GM19239 (cell line): ENCODE measurements at regions not wholly inside any gene's neighbourhood (a gene's known extent, or its start where the extent isn't known, plus 50 kb on each side); places are given as distances from the start of the nearest gene placed in this dataset.

ENCODE experiments used
- DNase-seq: peaks from one replicate; pipeline ENCODE4 v3.0.0; 2011; ENCODE audit warnings: low spot score; ENCODE audit not compliant: insufficient read length
- FAIRE-seq: peaks from 2 replicates; lab custom pipeline; 2011; peaks lifted over from hg19 to GRCh38; lab: Jason Lieb, UNC

DNA sequence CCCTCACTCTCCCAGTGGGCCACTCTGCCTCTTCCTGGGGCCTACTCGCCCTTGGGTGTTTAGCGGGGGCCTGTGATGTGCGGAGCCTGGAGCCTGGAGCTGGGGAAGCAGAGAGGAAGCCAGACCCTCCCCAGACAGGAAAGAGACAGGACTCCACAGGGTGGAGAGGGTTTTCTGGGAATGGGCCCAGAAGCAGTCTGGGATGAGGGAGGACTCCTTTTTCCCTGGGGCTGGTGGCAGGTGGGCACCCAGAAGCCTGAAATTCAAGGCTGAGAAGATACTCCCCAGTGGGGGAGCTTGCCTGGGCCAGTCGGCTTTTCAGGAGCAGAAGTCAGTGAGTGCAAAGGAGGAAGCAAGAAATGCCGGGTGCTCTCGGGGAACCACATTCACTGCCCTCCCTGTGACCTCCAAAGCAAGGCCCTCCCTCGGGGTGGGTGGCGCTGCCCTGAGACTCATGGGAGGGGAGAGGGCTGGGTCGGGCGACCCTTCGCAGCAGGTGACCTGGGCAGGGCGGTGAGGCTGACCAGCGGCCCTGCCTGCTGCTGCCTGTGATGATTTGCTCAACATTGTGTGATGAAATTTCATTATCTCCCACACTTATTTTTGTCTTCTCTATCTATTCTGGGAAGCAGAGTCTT, 1377.4 kb downstream of the BRD1 start:
- FAIRE-seq (no peak), DNase-seq (no peak)

DNA sequence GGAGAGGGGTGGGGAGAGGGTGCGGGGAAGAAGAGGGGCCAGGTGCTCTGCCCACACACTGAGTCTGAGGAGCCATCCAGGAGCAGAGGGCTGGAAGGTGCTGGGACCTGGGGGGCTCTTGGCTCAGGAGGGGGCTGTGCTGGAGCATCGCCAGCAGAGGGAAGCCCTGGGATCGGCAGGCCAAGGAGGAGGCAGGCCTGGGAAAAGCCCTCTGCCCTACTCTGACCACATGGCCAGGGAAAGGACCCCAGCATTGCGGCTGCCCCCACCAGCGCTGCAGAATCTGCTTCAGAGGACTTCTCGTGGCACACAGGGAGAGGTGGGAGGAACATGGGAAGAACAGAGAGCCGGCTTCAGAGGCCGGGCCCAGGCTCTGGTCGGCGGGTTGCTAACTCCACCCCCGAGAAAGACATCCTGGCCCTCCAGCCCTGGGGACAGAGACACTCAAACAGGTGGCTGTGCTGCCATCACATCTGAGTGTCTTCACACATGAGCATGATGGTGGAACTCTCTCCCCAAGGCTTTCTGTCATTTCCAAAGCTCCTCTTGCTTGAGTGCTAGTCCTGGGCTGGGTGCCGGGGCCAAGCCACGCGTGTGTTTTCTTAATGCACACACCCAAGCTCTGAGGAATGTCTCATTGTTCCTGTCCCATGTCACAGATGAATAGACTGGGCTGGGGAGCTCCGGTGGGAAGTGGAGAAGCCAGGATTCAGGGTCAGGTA, 1378.0 kb downstream of the BRD1 start:
- no peak for DNase-seq
- no peak for FAIRE-seq

DNA sequence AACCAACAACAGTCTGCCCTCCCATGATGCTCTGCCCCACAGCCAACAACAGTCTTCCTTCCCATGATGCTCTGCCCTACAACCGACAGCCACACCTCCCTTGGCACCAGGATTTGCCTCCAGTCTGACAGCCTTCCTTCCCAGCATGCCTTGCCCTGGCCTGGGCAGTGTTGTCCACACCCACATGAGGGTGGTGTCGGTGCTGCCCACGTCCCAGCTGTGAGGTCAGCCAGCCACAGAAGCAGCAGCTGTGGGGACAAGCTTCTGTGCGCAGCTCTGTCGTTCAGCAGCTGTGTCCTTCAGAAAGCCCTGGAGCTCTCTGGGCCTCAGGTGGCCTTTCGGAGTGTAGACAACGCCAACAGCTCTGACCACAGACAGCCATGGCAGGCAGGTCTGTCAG, 1378.9 kb downstream of the BRD1 start:
- DNase-seq (no peak), FAIRE-seq (no peak)

DNA sequence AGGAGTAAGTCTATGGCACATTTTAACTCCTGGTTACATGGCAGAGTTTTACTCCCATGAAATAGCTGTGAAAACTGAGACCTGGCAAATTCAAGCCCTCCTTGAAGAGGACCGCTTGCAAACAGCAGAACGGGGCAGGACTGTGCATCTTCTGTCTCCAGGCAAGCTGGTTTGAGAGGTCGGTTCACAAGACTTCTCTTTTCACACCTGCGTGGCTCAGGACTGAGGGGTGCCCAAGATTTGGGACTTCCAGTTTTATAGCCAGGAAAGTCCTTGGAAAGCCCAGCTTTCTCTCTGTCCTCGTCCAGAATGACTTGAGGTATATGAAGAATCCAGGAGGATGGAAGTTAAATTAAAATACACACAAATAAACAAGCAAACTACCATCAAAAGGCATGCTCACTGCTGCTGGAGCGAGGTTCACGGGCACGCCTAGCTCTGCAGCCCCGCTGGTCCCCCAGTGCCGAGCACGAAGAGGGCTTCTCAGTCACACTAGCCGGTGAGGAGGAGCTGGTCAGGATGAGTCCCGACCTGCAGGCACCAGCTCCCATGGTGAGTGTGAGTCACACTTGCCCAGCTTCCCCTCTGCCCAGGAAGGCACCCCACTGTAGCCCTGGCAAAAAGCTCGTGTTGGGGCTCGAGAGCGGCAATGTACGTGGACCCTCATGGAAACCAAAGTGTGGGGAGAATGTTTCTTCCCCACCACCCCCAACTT, 1382.4 kb downstream of the BRD1 start:
- no peak for FAIRE-seq
- DNase-seq: no peak

DNA sequence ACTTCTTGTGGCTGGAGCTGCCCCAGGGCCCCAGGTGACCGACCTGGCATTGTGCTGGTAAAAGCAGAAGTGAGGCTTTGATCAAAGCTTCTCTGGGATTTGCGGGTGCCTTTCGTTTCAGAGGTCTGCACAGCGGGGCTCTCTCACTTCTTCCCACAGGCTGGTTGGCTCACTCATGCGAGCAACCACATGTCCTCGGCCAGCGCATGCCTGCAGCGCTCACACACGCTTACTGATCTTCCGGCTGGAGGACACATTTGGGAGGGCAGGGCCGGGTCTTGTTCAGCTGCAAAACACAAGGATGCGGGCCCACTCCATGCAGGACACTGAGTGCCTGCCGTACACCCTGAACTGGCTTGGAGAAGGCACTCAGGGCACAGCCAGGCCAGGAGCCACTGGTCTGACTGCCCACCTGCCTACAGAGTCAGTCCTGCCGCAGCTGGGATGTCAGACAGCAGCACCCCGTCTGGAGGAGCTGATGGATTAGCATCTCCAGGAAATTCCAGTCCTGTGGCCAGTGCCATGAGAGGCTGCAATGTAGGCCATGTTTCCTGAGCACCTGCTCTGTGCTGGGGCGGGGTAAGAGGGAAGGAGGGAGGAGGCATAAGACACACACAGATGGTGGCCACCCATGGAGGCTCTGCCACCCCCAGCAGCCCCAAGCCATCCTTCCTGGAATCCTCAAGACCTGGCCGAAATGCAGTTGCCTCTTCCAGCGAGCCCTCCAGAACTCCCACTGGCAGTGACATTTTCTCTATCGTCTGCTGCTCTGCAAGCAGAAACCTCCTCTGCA, 1383.2 kb downstream of the BRD1 start:
- FAIRE-seq (peak; percentile 83), DNase-seq (peak; percentile 51)

DNA sequence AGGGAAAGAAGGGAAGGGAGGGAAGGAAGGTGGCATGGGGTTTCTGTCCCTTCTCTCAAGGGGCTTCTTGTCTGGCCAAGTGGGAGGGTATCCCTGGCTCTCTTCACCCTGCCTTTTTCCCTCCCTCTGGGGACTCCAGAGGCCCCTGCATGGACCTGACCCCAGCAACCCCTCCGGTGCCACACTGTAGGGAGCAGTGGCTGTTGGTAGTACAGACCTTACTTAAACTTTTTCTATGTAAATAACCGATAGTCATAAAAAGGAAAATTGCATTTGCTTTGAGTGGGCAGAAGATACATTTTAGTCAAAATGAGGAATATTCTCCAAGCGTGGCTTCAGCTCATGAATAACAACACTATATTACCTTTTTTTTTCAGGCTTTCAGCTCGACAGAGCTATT, 1384.0 kb downstream of the BRD1 start:
- FAIRE-seq: peak; percentile 26
- DNase-seq: no peak

DNA sequence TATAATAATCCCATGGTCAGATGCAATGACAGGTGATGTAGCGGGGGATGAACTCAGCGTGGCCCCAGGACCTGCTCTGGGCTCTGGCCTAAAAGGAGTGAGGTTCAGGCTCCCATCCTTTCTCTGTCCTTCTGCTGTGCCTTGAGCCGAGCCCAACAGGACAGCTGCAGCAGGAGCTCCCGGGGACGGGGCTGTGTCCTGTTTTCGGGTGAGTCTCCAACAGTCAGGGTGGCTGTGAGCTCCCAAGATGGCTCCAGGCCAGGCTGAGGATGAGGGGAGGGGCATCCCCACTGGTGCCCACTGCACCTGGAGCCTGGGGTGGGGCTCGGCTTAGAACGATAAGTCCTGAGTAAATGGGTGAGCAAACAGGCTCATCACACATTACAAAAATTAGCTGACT, 1385.0 kb downstream of the BRD1 start:
- FAIRE-seq: no peak
- DNase-seq: no peak

DNA sequence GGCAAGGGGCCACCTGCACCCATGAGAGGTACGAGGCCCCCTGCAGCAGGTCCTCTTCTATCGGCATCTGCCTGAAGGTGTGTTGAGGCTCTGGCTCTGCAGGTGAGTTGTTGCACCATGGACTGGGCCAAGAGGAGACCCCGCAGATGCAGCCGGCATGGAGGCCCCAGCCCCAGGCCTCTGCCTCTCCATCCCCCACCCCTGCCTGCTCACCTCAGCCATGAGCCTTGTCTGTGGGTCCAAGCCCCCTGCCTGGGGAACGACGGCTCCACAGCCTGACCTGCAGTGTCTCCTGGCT, 1386.2 kb downstream of the BRD1 start:
- no peak for FAIRE-seq

DNA sequence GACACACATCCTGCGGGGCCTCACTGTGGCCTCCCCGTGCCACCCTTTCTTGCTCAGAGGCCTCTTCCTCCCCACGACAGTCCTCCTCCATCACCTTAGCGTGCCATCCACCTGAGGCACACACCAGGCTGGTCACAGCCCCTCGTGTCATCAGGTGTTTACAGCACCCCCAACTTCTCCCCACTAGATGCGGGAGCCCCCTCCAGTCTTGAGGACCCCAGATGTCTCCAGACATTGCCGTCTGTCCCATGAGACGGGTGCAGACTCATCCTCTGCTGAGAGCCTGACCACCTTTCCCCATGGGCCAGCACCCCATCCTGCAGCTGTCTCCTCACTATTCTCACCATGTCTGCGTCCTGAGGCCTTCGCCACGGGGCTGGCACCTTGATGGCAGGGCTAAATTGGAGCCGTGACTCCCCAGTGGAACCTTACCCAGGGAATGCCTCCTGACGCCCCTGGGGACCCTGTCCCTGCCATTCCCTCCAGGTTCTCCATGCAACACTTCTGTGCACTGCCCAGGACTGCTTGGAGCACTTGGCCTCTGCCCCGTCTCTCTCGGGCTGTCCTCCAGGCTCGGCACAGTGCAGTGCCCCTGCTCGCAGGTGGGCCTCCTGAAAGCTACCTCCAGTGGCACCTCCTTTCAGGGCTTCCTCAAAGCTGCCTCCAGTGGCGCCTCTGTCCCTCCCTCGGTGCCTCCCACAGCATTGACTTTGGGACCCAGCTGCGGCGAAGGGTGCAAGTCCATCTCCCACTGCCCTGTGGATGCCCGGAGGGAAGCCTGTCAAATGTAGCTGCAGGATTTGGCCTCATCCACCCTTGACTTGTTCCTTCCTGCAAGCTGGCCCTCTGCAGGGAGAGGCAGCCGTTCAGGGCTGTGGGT, 1386.8 kb downstream of the BRD1 start:
- no peak for FAIRE-seq

More for the DNA sequence above, 1386.2 kb downstream of the BRD1 start:
- DNase-seq: no peak

DNA sequence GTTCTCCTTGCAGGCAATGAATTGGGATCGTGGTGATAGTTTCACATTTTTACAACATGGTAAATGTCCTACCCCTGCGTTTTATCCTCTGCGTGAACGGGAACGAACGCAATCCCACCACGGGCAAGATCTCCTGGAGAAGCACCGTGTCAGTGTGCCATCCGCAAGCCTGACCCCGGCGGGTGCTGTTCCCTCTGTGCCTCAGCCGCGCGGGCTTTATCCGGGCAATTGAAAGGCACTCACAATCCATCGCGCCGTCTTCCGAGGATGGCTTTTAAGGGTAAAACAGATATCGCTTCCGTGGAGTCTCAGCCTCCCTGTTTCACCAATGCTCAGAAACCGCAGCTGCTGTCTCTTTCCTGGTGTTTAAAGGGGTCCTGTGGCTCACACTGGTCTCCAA, 1387.5 kb downstream of the BRD1 start:
- no peak for DNase-seq
- FAIRE-seq: no peak

More for the DNA sequence above, 1386.8 kb downstream of the BRD1 start:
- DNase-seq: no peak

DNA sequence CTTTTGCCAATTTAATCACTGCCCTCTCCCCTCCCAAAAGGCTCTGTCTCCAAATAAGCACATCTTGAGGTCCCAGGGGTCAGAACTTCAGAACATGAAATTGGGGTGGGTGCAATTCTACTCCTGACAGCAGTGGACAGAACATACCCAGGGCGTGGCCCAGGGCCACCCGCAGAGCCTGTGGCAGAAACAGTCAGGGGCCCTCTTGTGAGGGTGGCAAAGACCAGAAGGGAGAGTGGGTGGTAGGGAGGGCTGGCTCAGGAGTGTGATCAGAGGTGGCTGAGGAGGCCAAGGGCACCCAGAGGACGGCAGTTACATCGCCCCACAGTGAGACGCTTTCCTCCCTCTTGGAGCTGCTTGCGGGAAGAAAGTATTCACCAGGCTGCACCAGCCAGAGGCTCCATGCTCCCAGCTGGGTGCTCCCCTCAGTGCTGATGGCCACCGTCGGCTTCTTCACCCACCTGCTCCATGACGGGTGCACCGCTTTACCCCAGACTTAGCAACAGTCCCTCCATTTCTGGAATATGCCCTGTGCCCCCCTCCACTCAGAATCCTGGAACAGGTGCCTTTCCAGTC, 1388.0 kb downstream of the BRD1 start:
- DNase-seq (no peak), FAIRE-seq (no peak)

DNA sequence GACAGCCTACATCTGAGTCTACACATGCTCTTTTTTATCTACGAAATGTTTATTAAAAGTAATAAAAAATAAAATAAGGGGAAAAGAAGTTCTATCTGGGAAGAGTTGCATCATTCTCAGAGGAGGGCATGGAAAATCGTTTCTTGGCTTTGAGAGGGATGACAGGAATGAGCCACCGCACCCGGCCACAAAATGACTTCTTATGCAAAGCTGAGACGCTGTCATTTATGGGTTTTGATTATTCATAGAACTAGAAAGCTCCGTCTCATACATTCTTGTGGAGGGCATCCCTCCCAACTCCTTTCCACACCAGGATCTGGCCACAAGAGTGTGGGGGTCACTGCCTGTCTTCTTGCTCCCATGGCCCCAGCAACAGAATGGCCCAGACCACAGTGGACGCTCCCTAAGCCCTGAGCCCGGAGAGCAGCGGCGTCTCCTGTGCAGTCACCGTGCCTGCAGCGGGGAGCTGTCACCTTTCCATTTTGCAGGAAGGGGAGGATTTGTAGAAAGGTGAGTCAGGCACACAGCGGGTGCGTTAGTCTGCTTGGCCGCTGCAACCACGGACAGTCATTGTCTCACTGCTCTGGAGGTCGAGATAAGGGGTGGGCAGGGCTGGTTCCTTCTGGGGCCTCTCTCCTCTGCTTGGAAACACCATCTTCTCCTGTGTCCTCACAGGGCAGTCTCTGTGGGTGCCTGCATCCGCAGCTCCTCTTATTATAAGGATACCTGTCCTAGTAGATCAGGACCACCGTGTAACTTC, 1388.7 kb downstream of the BRD1 start:
- FAIRE-seq (no peak), DNase-seq (no peak)

DNA sequence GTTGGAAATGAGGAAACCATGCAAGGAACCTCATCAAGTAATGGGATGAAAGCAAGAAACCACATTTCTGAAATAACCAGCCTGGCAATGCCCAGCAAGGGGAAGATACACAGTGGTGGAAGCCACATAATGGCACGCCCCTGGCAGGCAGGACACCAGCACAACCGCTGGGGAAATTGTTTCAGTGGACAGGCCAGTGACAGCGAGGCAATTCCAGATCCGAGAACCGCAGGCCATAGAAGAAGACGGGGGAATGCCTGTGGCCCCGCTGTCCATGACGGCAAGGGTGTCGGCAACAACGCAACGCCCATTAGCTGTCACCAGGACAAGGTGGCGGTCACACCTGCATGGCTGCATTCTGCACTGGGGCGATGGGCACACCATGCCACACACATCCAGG, 1389.6 kb downstream of the BRD1 start:
- FAIRE-seq: no peak

DNA sequence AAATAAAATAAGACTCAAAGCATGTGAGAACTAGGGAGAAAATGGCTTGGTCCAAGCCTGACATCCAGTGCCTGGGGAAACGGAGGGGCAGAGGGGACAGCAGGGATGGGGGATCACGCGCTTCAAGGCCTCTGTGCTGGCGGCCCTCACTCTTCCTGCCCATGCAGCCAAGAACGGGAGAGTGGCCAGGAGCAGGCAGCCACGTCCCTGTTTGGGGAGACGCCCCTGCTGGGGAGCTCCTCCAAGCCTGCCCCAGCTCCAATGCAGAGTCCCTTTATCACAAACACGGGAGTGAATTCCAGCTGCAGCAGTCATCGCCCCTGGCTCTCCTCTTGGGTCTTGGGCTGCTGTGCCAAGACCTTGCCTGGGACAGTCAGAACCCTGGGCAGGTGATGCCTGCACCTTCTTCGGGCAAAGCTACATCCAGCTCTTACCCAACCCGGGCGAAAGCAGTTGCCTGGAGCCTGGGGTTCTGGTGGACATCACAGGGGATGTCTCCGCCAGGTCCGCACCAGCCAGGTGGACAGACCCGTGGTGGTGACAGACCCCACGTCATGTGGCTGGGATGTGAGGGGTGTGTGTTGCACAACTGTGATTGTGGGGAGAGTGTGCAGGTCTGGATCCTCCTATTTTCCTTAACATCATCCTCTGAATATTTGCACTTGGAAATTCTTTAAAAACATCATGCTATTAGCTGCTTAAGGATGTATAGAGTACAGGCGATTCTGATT, 1391.3 kb downstream of the BRD1 start:
- DNase-seq: no peak
- FAIRE-seq: no peak

More for the DNA sequence above, 1389.6 kb downstream of the BRD1 start:
- no peak for DNase-seq

DNA sequence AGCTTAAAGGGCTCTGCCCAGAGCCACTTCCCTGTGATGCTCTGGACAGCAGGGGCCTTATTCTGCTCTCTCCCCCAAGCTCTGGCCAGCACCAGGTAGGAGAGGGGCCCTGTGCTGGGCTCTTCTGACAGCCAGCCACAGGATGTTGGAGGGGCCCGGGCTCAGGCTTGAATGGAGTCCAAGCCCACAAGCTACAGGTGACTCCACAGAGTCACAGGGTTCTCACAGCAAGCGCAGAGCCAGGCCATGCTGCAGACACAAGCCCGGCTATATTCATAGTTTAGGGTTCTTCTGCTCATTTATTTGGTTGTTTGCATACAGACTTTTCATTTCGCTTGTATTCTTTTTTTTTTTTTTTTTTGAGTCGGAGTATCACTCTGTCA, 1392.8 kb downstream of the BRD1 start:
- DNase-seq: no peak
- FAIRE-seq: no peak

DNA sequence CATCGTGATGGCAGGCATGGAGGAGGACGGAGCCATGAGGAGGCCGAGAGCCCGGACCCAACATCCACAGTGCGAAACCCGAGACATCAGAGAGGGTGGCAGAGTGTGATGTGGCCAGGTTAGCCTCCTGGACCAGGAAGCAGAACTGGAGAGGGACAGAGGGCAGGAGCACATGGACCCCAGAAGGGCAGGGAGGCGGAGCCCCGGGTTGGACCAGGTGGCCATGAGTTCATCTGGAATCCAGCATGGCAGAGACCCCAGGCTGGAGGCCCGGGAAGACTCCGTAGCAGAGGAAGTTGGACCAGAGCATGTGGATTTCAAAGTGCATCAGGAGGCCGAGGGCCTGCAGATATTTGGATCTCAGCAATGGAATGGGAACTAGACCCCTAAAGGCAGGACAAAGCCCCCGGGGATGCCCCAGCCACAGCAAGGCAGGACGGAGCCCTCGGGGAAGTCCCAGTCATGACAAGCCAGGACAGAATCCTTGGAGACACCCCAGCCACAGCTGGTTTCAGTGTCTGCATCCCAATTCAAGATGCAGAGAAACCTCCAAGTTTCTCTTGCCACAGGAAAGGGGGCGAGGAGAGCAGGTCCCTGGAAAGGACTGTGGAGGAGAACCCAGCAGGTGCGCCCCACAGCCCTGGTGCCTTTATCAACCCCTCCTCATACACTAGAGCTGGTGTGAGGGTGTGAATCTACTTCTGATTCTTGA, 1393.4 kb downstream of the BRD1 start:
- no peak for DNase-seq
- no peak for FAIRE-seq

DNA sequence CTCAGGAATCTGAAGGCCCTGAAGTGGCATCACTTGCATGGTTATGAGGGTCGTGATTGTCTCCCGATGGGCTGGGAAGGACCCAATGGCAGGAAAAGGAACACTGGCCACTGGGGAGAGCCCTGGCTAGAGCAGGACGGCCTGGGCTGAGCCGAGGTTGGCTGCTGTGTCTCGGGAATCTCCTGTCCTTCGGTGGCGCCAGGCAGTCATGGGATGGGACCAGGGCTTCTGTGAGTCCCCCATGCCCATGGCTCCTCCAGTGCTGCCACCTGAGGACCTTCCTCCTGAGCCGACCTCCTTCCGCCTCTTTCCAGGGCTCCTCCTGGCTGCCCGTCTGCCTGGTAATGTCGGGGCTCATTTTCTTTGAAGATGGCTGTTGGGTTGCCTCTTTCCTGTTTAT, 1394.0 kb downstream of the BRD1 start:
- FAIRE-seq (no peak), DNase-seq (no peak)
